ENCODE measurements at regions not wholly inside any gene's neighbourhood (a gene's known extent, or its start where the extent isn't known, plus 50 kb on each side); places are given as distances from the start of the nearest gene placed in this dataset.

DNA sequence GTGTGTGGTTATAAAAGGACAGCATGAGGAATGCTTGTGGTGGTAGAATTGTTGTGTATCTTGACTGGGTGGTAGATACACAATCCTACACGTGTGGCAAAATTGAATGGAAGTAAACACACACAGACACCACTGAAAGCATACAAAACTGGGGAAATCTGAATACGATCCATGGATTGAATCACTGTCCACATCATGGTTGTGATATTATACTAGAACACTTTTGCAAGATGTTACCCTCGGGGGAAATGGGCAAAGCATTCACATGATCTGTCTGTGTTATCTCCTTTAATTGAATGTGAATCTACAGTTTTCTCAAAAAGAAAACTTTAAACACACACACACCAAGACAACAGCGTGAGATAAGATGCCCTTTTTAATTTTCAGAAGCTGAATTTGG is 165.2 kb upstream of the CELF2 start:
- TF ChIP-seq JUND (IDR thresholded peaks at IDR 0.05) (no peak), REST (IDR thresholded peaks at IDR 0.05) (no peak), FOXA2 (IDR thresholded peaks at IDR 0.05) (no peak), YY1 (IDR thresholded peaks at IDR 0.05) (no peak), NR2F2 (IDR thresholded peaks at IDR 0.05) (no peak), RAD21 (IDR thresholded peaks at IDR 0.05) (no peak), EGR1 (IDR thresholded peaks at IDR 0.05; ENCODE audit: low read depth in 2 of 2) (no peak), SP1 (IDR thresholded peaks at IDR 0.05) (no peak)
- TF ChIP-seq, protein P1, sequence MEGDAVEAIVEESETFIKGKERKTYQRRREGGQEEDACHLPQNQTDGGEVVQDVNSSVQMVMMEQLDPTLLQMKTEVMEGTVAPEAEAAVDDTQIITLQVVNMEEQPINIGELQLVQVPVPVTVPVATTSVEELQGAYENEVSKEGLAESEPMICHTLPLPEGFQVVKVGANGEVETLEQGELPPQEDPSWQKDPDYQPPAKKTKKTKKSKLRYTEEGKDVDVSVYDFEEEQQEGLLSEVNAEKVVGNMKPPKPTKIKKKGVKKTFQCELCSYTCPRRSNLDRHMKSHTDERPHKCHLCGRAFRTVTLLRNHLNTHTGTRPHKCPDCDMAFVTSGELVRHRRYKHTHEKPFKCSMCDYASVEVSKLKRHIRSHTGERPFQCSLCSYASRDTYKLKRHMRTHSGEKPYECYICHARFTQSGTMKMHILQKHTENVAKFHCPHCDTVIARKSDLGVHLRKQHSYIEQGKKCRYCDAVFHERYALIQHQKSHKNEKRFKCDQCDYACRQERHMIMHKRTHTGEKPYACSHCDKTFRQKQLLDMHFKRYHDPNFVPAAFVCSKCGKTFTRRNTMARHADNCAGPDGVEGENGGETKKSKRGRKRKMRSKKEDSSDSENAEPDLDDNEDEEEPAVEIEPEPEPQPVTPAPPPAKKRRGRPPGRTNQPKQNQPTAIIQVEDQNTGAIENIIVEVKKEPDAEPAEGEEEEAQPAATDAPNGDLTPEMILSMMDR (IDR thresholded peaks at IDR 0.05; ENCODE audit: low read depth, low read length, missing input control), result no peak
- TF ChIP-seq, protein P2, sequence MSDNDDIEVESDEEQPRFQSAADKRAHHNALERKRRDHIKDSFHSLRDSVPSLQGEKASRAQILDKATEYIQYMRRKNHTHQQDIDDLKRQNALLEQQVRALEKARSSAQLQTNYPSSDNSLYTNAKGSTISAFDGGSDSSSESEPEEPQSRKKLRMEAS (IDR thresholded peaks at IDR 0.05), result no peak
